ENCODE measurements at regions not wholly inside any gene's neighbourhood (a gene's known extent, or its start where the extent isn't known, plus 50 kb on each side); places are given as distances from the start of the nearest gene placed in this dataset.
"Not testable (repeated sequence)": the region's sequence is repeated elsewhere in the genome, so short reads cannot be mapped to it uniquely, and the experiment has no call there.

- Histone ChIP-seq H3K36me3 (ENCODE audit: insufficient read depth, low read length) (no peaks in the 10 kb centered on the region), H3K4me3 (no peak overlapping the region), H3K9ac (ENCODE audit: insufficient read length) (no peak overlapping the region), H3K9me3 (ENCODE audit: low read depth, low read length) (no peaks in the 10 kb centered on the region), H3K27ac (no peak overlapping the region)
- DNase-seq (ENCODE audit: low read depth, low spot score) = no peak
- no peak for TF ChIP-seq EZH2 (IDR thresholded peaks at IDR 0.05)
- no peak for TF ChIP-seq FOXP2 (optimal IDR thresholded peaks at IDR 0.05; ENCODE audit: control extremely low read depth, extremely low read length, insufficient read depth)
- TF ChIP-seq POLR2AphosphoS5 (IDR thresholded peaks at IDR 0.05; ENCODE audit: borderline replicate concordance, low read depth, low read length) = no peak
Measured at GRCh38 chr9:102778746-102779145, 216.4 kb upstream of the CYLC2 start.

GRCh38 chr9:102770704-102771103, 224.4 kb upstream of the CYLC2 start:
- H3K9ac ChIP-seq (ENCODE audit: insufficient read length) = no peak overlapping the region
- no peaks in the 10 kb centered on the region for H3K36me3 ChIP-seq (ENCODE audit: insufficient read depth, low read length)
- DNase-seq (ENCODE audit: low read depth, low spot score) = no peak
- no peak for TF ChIP-seq POLR2AphosphoS5 (IDR thresholded peaks at IDR 0.05; ENCODE audit: borderline replicate concordance, low read depth, low read length)
- TF ChIP-seq FOXP2 (optimal IDR thresholded peaks at IDR 0.05; ENCODE audit: control extremely low read depth, extremely low read length, insufficient read depth) = no peak
- TF ChIP-seq EZH2 (IDR thresholded peaks at IDR 0.05) = no peak
- H3K27ac ChIP-seq = no peak overlapping the region
- H3K9me3 ChIP-seq (ENCODE audit: low read depth, low read length) = no peaks in the 10 kb centered on the region
- H3K4me3 ChIP-seq = no peak overlapping the region

DNA sequence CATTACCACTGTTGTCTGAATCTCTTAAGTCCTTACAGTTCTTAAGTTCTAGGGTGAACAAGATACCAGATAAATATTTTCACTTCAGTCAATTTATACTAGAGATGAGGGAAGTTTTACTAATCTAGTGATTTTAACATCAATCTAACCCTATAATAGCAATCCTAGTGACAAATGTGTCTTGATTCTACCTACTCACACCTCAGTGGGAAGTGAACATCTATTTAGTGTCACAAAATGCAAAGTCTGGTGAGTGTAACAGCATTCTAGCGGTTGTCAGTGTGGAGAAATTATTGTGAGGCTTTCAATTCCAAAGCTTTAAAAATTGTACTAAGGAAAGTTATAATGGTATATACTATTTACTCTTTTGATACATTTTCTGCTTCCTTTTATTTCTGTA, 225.8 kb upstream of the CYLC2 start:
- H3K36me3 ChIP-seq (ENCODE audit: insufficient read depth, low read length) = no peaks in the 10 kb centered on the region
- no peak overlapping the region for H3K9ac ChIP-seq (ENCODE audit: insufficient read length)
- H3K27ac ChIP-seq = no peak overlapping the region
- no peaks in the 10 kb centered on the region for H3K9me3 ChIP-seq (ENCODE audit: low read depth, low read length)
- H3K4me3 ChIP-seq = no peak overlapping the region
- no peak for TF ChIP-seq EZH2 (IDR thresholded peaks at IDR 0.05)
- TF ChIP-seq FOXP2 (optimal IDR thresholded peaks at IDR 0.05; ENCODE audit: control extremely low read depth, extremely low read length, insufficient read depth) = no peak
- TF ChIP-seq POLR2AphosphoS5 (IDR thresholded peaks at IDR 0.05; ENCODE audit: borderline replicate concordance, low read depth, low read length) = no peak
- DNase-seq (ENCODE audit: low read depth, low spot score) = no peak

DNA sequence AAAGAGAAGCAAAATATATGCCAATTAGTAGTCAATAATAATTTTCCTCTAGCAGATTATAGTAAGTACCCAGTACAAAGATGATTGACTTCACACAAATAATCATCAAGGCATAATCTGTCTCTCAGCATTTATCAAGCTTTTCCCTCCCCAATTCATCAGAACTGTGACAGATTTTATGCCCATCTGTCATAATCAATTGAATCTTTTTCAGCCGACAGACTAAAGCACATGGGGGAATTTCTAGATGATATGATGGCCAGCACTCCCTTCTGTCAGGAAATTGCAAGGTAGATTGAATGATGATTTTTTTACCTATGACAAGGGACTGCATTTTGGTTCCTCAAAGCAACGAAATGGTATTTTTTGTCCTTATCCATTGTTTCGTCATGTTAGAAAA, 227.1 kb upstream of the CYLC2 start:
- H3K4me3 ChIP-seq = no peak overlapping the region
- H3K9ac ChIP-seq (ENCODE audit: insufficient read length) = no peak overlapping the region
- H3K27ac ChIP-seq = no peak overlapping the region
- H3K36me3 ChIP-seq (ENCODE audit: insufficient read depth, low read length) = no peaks in the 10 kb centered on the region
- TF ChIP-seq EZH2 (IDR thresholded peaks at IDR 0.05) (no peak), POLR2AphosphoS5 (IDR thresholded peaks at IDR 0.05; ENCODE audit: borderline replicate concordance, low read depth, low read length) (no peak), FOXP2 (optimal IDR thresholded peaks at IDR 0.05; ENCODE audit: control extremely low read depth, extremely low read length, insufficient read depth) (no peak)
- DNase-seq (ENCODE audit: low read depth, low spot score) = no peak
- H3K9me3 ChIP-seq (ENCODE audit: low read depth, low read length) = no peaks in the 10 kb centered on the region

- Histone ChIP-seq H3K4me3 (no peak overlapping the region), H3K9ac (ENCODE audit: insufficient read length) (no peak overlapping the region), H3K36me3 (ENCODE audit: insufficient read depth, low read length) (no peaks in the 10 kb centered on the region), H3K27ac (no peak overlapping the region), H3K9me3 (ENCODE audit: low read depth, low read length) (no peaks in the 10 kb centered on the region)
- DNase-seq (ENCODE audit: low read depth, low spot score) = no peak
- TF ChIP-seq EZH2 (IDR thresholded peaks at IDR 0.05) (no peak), POLR2AphosphoS5 (IDR thresholded peaks at IDR 0.05; ENCODE audit: borderline replicate concordance, low read depth, low read length) (no peak), FOXP2 (optimal IDR thresholded peaks at IDR 0.05; ENCODE audit: control extremely low read depth, extremely low read length, insufficient read depth) (no peak)
Measured at GRCh38 chr9:102767076-102767475, 228.1 kb upstream of the CYLC2 start.

- no peak overlapping the region for H3K27ac ChIP-seq
- H3K9me3 ChIP-seq (ENCODE audit: low read depth, low read length) = no peaks in the 10 kb centered on the region
- no peak for DNase-seq (ENCODE audit: low read depth, low spot score)
- H3K4me3 ChIP-seq = no peak overlapping the region
- H3K36me3 ChIP-seq (ENCODE audit: insufficient read depth, low read length) = no peaks in the 10 kb centered on the region
- no peak overlapping the region for H3K9ac ChIP-seq (ENCODE audit: insufficient read length)
- TF ChIP-seq EZH2 (IDR thresholded peaks at IDR 0.05) = no peak
- no peak for TF ChIP-seq FOXP2 (optimal IDR thresholded peaks at IDR 0.05; ENCODE audit: control extremely low read depth, extremely low read length, insufficient read depth)
- no peak for TF ChIP-seq POLR2AphosphoS5 (IDR thresholded peaks at IDR 0.05; ENCODE audit: borderline replicate concordance, low read depth, low read length)
Measured at GRCh38 chr9:102740578-102740977, 254.6 kb upstream of the CYLC2 start.

DNA sequence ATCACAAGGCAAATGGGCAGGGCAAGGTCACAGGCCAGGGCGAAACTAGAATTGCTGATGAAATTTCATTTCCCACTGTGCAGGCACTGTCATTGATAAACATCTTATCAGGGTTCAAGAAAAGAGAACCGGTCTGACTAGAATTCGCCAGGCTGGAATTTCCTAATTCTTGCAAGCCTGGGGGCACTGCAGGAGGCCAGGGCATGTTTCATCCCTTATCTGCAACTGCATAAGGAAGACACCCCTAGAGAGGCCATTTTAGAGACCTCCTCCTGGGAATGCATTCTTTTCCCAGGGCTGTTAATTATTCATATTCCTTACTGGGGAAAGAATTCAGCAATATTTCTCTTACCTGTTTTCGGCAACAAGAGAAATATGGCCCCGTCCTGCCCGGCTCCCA, 266.2 kb upstream of the CYLC2 start:
- Histone ChIP-seq H3K4me3 (no peak overlapping the region), H3K9ac (ENCODE audit: insufficient read length) (no peak overlapping the region), H3K9me3 (ENCODE audit: low read depth, low read length) (no peaks in the 10 kb centered on the region), H3K36me3 (ENCODE audit: insufficient read depth, low read length) (no peaks in the 10 kb centered on the region), H3K27ac (no peak overlapping the region)
- DNase-seq (ENCODE audit: low read depth, low spot score) = no peak
- TF ChIP-seq POLR2AphosphoS5 (IDR thresholded peaks at IDR 0.05; ENCODE audit: borderline replicate concordance, low read depth, low read length) = no peak
- no peak for TF ChIP-seq EZH2 (IDR thresholded peaks at IDR 0.05)
- TF ChIP-seq FOXP2 (optimal IDR thresholded peaks at IDR 0.05; ENCODE audit: control extremely low read depth, extremely low read length, insufficient read depth) = no peak

DNA sequence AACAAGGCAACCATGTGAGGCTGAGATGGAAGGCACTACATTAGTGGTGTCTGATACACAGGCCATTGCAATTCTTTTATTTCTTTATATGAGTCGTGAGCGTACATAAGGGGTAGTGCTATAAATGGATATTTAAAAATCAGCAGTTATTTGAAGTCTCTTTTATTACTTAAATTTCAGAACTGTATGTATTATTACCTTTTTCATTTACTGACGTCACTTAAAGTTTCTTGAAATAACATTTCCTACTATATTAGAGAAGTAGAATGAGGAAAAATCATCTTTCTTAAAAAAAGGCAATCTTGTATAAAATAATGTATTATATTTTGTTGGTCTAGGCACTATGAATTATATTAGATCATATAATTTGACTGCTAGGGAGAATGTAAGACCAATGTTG, 280.9 kb upstream of the CYLC2 start:
- Histone ChIP-seq H3K27ac (no peak overlapping the region), H3K36me3 (ENCODE audit: insufficient read depth, low read length) (no peaks in the 10 kb centered on the region), H3K9ac (ENCODE audit: insufficient read length) (no peak overlapping the region), H3K4me3 (no peak overlapping the region), H3K9me3 (ENCODE audit: low read depth, low read length) (peaks cover 6% of the 10 kb centered on the region; the same call in 1 of the 2 replicates)
- DNase-seq (ENCODE audit: low read depth, low spot score) = no peak
- TF ChIP-seq POLR2AphosphoS5 (IDR thresholded peaks at IDR 0.05; ENCODE audit: borderline replicate concordance, low read depth, low read length) = no peak

GRCh38 chr9:102712910-102713309, 282.2 kb upstream of the CYLC2 start:
- H3K4me3 ChIP-seq; H3K36me3 ChIP-seq (ENCODE audit: insufficient read depth, low read length); H3K9ac ChIP-seq (ENCODE audit: insufficient read length); DNase-seq (ENCODE audit: low read depth, low spot score); H3K9me3 ChIP-seq (ENCODE audit: low read depth, low read length); H3K27ac ChIP-seq: not testable (repeated sequence)

All from SK-N-MC (cell line).